GM12878 (cell line): ENCODE measurements at regions not wholly inside any gene's neighbourhood (a gene's known extent, or its start where the extent isn't known, plus 50 kb on each side); places are given as distances from the start of the nearest gene placed in this dataset.

ENCODE experiments used
- ATAC-seq: fragments of 200-7000 bp; cut with Tn5 transposase; 3 replicates; pipeline ENCODE4 v1.9.1; 2020; ENCODE audit warnings: mild to moderate bottlenecking, moderate library complexity
- BruUV-seq: library from RNA; stranded (reverse); fragments of 400-500 nt; replicated peaks from 2 replicates; lab custom pipeline; 2021; lab: Mats Ljungman, UMichigan
- CTCF ChIA-PET: fragments of 300-600 bp; sonication (Branson Sonifier 250); formaldehyde crosslinking; extraction: SDS; loops from one replicate; lab custom pipeline; 2021; ENCODE audit warnings: inconsistent platforms; lab: Yijun Ruan, JAX
- POLR2A ChIA-PET: fragments of 350-600 bp; formaldehyde crosslinking; extraction: SDS; loops from one replicate; lab custom pipeline; 2021; ENCODE audit warnings: inconsistent platforms; lab: Charles Lee
- RAD21 ChIA-PET: fragments of 300-600 bp; sonication (Branson Sonifier 250); formaldehyde crosslinking; loops from one replicate; lab custom pipeline; 2023; ENCODE audit warnings: antibody characterized with exemption; ENCODE audit not compliant: unreplicated experiment; lab: Charles Lee
- SMC1A ChIA-PET: fragments of 300-600 bp; sonication (Branson Sonifier 250); formaldehyde crosslinking; loops from one replicate; lab custom pipeline; 2023; ENCODE audit not compliant: unreplicated experiment, uncharacterized antibody; lab: Charles Lee
- DNase-seq: peaks from one replicate; pipeline ENCODE4 v3.0.0-alpha.2; 2011; ENCODE audit warnings: low read depth, low spot score
- FAIRE-seq: peaks from 3 replicates; lab custom pipeline; 2011; peaks lifted over from hg19 to GRCh38; lab: Jason Lieb, UNC
- H2AFZ ChIP-seq: 2 replicates; pipeline ENCODE4 v1.6.0; 2011; ENCODE audit warnings: low read depth, low read length, control low read depth; ENCODE audit not compliant: control insufficient read depth
- H3K27ac ChIP-seq: 2 replicates; pipeline ENCODE4 v1.5.1; 2011; ENCODE audit warnings: control low read depth; ENCODE audit not compliant: control insufficient read depth, insufficient read depth
- H3K27me3 ChIP-seq, 2 experiments: replicated peaks in 1 of 2; 2 replicates each; pipeline versions ENCODE4 v1.6.0 to v1.6.1; 2011; ENCODE audit warnings: low read length in 1 of 2; ENCODE audit not compliant: control insufficient read depth in 2 of 2, insufficient read depth in 2 of 2
- H3K36me3 ChIP-seq, 2 experiments: 2 replicates each; pipeline ENCODE4 v1.5.1; 2011; ENCODE audit warnings: low read length in 1 of 2; ENCODE audit not compliant: control insufficient read depth in 2 of 2, insufficient read depth in 2 of 2
- H3K4me1 ChIP-seq: 2 replicates; pipeline ENCODE4 v1.6.1; 2011; ENCODE audit warnings: mild to moderate bottlenecking, low read length, moderate library complexity, mixed read lengths; ENCODE audit not compliant: control insufficient read depth, insufficient read depth
- H3K4me2 ChIP-seq: 2 replicates; pipeline ENCODE4 v1.6.0; 2011; ENCODE audit warnings: control low read depth; ENCODE audit not compliant: control insufficient read depth, insufficient read depth
- H3K4me3 ChIP-seq: fragments of 200-600 bp; sonication (generic); 2 replicates; pipeline ENCODE4 v1.5.1; 2016
- H3K79me2 ChIP-seq: 2 replicates; pipeline ENCODE4 v1.6.0; 2011; ENCODE audit warnings: low read length; ENCODE audit not compliant: control insufficient read depth, insufficient read depth
- H3K9ac ChIP-seq: 2 replicates; pipeline ENCODE4 v1.8.0; 2011; ENCODE audit warnings: low read length, control low read depth, mixed read lengths; ENCODE audit not compliant: control insufficient read depth, insufficient read depth
- H3K9me3 ChIP-seq: replicated peaks from 3 replicates; pipeline ENCODE4 v1.5.1; 2011; ENCODE audit warnings: mild to moderate bottlenecking, low read length; ENCODE audit not compliant: control insufficient read depth, insufficient read depth
- H4K20me1 ChIP-seq: 2 replicates; pipeline ENCODE4 v1.6.0; 2011; ENCODE audit not compliant: control insufficient read depth, insufficient read depth
- CTCF ChIP-seq, 3 experiments: IDR thresholded peaks in 2 of 3; conservative IDR thresholded peaks in 1 of 3; 2 replicates each; pipeline ENCODE4 v1.5.1; 2011; ENCODE audit warnings: low read depth in 3 of 3, low read length in 3 of 3, mild to moderate bottlenecking in 3 of 3, control low read depth in 2 of 3, moderate library complexity in 2 of 3, inconsistent platforms in 1 of 3, mixed read lengths in 1 of 3; ENCODE audit not compliant: control insufficient read depth in 2 of 3, insufficient read depth in 1 of 3; ENCODE audit errors: extremely low read depth in 1 of 3
- NFXL1 ChIP-seq: fragments of 450-650 bp; IDR thresholded peaks from 2 replicates; pipeline ENCODE4 v1.6.1; 2017; ENCODE audit warnings: antibody characterized with exemption, mild to moderate bottlenecking, borderline replicate concordance
- NR2C2 ChIP-seq: IDR thresholded peaks from 2 replicates; pipeline ENCODE4 v1.6.1; 2011; ENCODE audit warnings: borderline replicate concordance, low read depth; ENCODE audit not compliant: control insufficient read depth, insufficient read length
- PKNOX1 ChIP-seq: fragments of 450-650 bp; IDR thresholded peaks from 2 replicates; pipeline ENCODE4 v1.6.1; 2016; ENCODE audit warnings: mild to moderate bottlenecking
- SMARCA5 ChIP-seq: fragments of 450-650 bp; IDR thresholded peaks from 2 replicates; pipeline ENCODE4 v1.6.1; 2017; ENCODE audit warnings: mild to moderate bottlenecking
- SMC3 ChIP-seq: IDR thresholded peaks from 2 replicates; pipeline ENCODE4 v1.6.1; 2011; ENCODE audit warnings: low read length, improper control_type of control experiment, borderline replicate concordance
- SREBF1 ChIP-seq: IDR thresholded peaks from 2 replicates; pipeline ENCODE4 v1.6.1; 2012; ENCODE audit warnings: mild to moderate bottlenecking, low read length
- TAF1 ChIP-seq: IDR thresholded peaks from 2 replicates; pipeline ENCODE4 v1.6.1; 2011; ENCODE audit warnings: mild to moderate bottlenecking, low read depth, low read length, borderline replicate concordance
- TCF12 ChIP-seq: IDR thresholded peaks from 2 replicates; pipeline ENCODE4 v1.6.1; 2011; ENCODE audit warnings: low read depth, mild to moderate bottlenecking, low read length
- TCF7 ChIP-seq: IDR thresholded peaks from 2 replicates; pipeline ENCODE4 v1.6.1; 2014; ENCODE audit warnings: antibody characterized with exemption, borderline replicate concordance
- WGBS: methylation state at CpG from one replicate; pipeline ENCODE4 v1.1.6; 2016; ENCODE audit warnings: low lambda C conversion rate; ENCODE audit not compliant: insufficient replicate concordance, insufficient coverage; ENCODE audit errors: missing lambda C conversion rate; 5-methylcytosine and 5-hydroxymethylcytosine counted together
- in situ Hi-C: fragments of 300-500 bp; cut with MboI; formaldehyde crosslinking; loops from 9 replicates; pipeline ENCODE4 v1.14.3; 2018; ENCODE audit warnings: mixed read lengths
- intact Hi-C: fragments of 100-400 bp; cut with micrococcal nuclease; formaldehyde crosslinking; loops from one replicate; pipeline ENCODE4 v1.14.2; 2022; ENCODE audit not compliant: unreplicated experiment

GRCh38 chr10:93223336-93223735 lies 149.6 kb downstream of the CYP26A1 start:
- no peak overlapping the region for H3K4me2 ChIP-seq
- TF ChIP-seq NFXL1 (no peak), TCF7 (no peak), SMARCA5 (no peak), NR2C2 (no peak)
- TF ChIP-seq, all 136 proteins: peak for 0
- Histone ChIP-seq H4K20me1 (no peaks in the 10 kb centered on the region), H3K4me1 (no peaks in the 10 kb centered on the region), H3K27me3 (peaks cover 0 to 6% of the 10 kb centered on the region in 2 experiments; a peak in 2 of 4 replicates), H3K9me3 (no peaks in the 10 kb centered on the region), H3K27ac (no peak overlapping the region), H3K36me3 (no peaks in the 10 kb centered on the region), H3K4me3 (no peak overlapping the region), H3K9ac (no peak overlapping the region), H2AFZ (no peak overlapping the region), H3K79me2 (no peaks in the 10 kb centered on the region)
- FAIRE-seq, result no peak
- ATAC-seq, result no peak
- DNase-seq, result no peak
- CTCF ChIA-PET, result interaction anchor here (0.7 to 3.1 kb wide), 5 partner anchors 25 to 144 kb away, joined by 3 to 9 read pairs (median 3); no protein-coding TSS in a partner anchor
- WGBS, result 7% methylated on average over 3 of the region's 3 CpGs
- intact Hi-C loops (no loop called here), in situ Hi-C loops (no loop called here)
- POLR2A ChIA-PET, result no interaction called here
- no TSS peak for BruUV-seq
- RAD21 ChIA-PET, result interaction anchor here (0.8 kb wide), 1 partner anchor 68 kb away, joined by 3 read pairs; no protein-coding TSS in a partner anchor
- SMC1A ChIA-PET, result interaction anchor here (0.6 to 1.3 kb wide), 3 partner anchors 41 to 107 kb away, joined by 3 read pairs; no protein-coding TSS in a partner anchor

- no peak overlapping the region for H3K4me3 ChIP-seq
- ChIA-PET SMC1A (interaction anchor here (1.3 kb wide), 1 partner anchor 42 kb away, joined by 3 read pairs; no protein-coding TSS in a partner anchor), POLR2A (no interaction called here), CTCF (interaction anchor here (0.6 to 3.1 kb wide), 4 partner anchors 26 to 128 kb away, joined by 3 to 9 read pairs (median 5); no protein-coding TSS in a partner anchor), RAD21 (no interaction called here)
- no peaks in the 10 kb centered on the region for H4K20me1 ChIP-seq
- WGBS, result 24% methylated on average over 5 of the region's 5 CpGs
- intact Hi-C loops, result loop anchor here (1.0 to 2.0 kb wide), 2 partner anchors 65 to 144 kb away; no protein-coding TSS in a partner anchor
- no peak overlapping the region for H3K27ac ChIP-seq
- no TSS peak for BruUV-seq
- no peak overlapping the region for H2AFZ ChIP-seq
- H3K9ac ChIP-seq, result no peak overlapping the region
- ATAC-seq (no peak), DNase-seq (peak; percentile 3), FAIRE-seq (no peak)
- in situ Hi-C loops, result no loop called here
- no peaks in the 10 kb centered on the region for H3K36me3 ChIP-seq
- H3K4me1 ChIP-seq, result no peaks in the 10 kb centered on the region
- H3K4me2 ChIP-seq, result no peak overlapping the region
- no peaks in the 10 kb centered on the region for H3K79me2 ChIP-seq
- H3K9me3 ChIP-seq, result no peaks in the 10 kb centered on the region
- H3K27me3 ChIP-seq, result peaks cover 0 to 3% of the 10 kb centered on the region in 2 experiments; a peak in 2 of 4 replicates
- TF ChIP-seq SMC3 (peak; percentile 35; the same call in 1 of the 2 replicates), TCF12 (no peak), TAF1 (no peak), CTCF (IDR thresholded peaks at IDR 0.05 in 2 of 3, conservative IDR thresholded peaks at IDR 0.05 in 1 of 3; ENCODE audit: control insufficient read depth in 2 of 3, extremely low read depth in 1 of 3, insufficient read depth in 1 of 3, low read depth in 3 of 3, low read length in 3 of 3) (peak in 2 of 3 experiments; percentile 3 to 23; a peak in 1 of 6 replicates), PKNOX1 (no peak), SREBF1 (no peak)
Observed at GRCh38 chr10:93224005-93224779, 150.5 kb downstream of the CYP26A1 start.
